GM04504 (cell line): ENCODE measurements at regions not wholly inside any gene's neighbourhood (a gene's known extent, or its start where the extent isn't known, plus 50 kb on each side); places are given as distances from the start of the nearest gene placed in this dataset.
"Not testable (repeated sequence)": the region's sequence is repeated elsewhere in the genome, so short reads cannot be mapped to it uniquely, and the experiment has no call there.

ENCODE experiments used
- DNase-seq: peaks from one replicate; pipeline ENCODE4 v3.0.0-alpha.2; 2012; ENCODE audit warnings: low read depth

DNA sequence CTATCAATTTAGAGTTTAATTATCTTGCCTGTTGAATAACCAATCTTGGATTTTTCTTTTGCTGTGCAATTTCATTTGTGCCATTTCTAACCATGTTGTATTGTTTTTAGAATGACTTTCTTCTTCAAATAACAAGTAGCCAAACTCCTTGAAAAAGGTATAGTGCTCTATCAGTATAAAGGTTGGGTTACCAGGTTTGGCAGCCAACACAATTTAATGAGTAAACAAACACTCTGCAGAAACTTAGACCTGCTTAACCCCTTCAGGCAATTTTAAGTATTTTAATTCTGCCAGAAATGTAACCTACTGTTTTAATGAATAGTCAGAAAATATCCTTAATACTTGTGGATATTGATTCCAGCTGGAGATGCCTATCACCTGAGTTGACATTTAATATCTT lies 299.8 kb downstream of the ARL4A start:
- no peak for DNase-seq

DNA sequence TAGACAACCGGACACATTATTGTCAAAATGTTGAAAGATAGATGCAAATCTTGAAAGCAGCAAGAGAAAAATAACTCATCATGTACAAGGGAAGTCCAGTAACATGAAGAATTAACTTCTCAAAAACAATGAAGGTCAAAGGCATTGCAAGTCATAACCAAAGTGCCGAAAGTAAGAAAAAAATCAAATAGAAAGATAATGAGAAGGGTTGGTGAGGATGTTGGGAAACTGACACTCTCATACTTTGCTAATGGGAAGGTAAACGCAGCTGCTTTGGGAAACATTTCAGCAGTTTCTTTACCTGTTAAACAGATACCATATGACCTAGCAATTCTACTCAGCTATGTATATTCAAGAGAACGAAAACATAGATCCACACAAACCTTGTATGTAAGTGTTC lies 303.0 kb downstream of the ARL4A start:
- no peak for DNase-seq

DNA sequence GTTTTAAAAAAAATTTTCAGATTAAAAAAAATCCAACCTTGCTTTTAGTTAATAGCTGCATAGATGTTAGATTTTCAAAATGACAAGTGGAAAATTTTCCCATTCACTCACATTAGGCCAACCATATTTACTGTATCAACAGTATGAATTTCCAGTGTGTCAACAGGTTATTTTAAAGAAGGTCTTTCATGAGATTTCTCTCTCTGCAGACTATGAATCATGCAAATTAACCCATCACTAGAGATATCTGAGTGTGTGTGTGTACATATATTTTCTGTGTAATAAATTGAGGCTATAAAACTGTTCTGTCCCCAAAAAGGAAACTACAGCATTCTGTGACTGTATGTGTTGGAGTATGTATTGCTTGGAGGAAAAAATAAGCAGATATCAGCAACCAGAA lies 305.6 kb downstream of the ARL4A start:
- DNase-seq = no peak

DNA sequence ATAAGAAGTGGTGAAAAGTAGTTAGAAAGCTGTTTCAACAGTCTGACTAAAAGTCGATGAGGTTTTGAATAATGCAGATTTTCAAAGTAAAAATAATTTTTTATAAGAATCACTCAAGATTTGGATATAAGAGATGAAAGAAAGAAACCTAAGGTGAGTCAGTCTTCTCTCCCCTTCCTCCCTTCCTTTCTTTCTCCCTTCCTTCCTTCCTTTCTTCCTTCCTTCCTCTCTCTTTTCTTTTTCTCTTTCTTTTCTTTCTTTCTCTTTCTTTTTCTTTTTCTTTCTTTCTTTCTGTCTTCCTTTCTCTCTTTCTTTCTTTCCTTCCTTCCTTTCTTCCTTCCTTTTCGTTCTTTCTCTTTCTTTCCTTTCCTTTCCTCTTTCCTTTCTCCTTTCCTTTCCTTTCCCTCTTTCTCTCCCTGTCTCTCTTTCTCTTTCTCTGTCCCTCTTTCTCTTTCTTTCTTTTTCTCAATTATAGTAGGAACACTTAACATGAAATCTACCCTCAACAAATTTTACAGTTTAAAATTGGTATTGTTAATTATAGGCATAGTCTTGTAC lies 308.6 kb downstream of the ARL4A start:
- DNase-seq = no peak

DNA sequence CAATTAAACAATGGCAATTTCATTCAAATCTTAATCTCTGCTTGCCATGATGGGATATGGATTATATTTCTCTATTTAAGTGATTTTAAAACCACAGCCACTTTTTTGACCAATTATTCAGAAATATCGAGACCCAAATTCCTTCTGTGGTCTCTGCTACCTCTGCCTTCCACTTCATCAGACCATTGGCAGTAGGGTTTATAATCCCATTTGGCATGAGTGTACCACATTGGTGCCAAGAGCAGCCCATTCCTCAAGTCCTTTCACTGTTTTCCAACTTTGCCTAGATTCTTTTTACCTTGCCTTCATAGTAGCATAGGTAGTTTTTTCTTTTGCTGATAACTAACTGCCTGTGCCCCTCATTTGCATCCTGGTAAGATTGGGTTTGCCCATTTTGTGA lies 319.9 kb downstream of the ARL4A start:
- no peak for DNase-seq

DNA sequence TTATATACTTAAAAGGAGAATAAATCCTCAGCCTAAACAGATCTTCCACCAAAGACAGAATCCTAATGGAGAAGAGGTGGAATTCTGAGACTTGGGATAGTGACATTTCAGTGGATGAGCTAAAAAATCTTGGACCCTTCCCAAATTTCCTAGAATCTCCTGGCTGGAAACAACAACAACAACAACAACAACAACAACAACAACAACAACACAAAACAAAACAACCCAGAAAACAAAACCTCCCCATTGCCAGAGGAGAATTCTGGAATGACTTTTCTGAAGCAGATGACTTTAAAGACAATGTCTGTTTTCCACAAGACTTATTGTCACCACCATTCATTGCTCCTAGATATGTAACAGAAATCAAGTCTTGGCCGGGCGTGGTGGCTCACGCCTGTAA lies 322.1 kb downstream of the ARL4A start:
- no peak for DNase-seq

DNA sequence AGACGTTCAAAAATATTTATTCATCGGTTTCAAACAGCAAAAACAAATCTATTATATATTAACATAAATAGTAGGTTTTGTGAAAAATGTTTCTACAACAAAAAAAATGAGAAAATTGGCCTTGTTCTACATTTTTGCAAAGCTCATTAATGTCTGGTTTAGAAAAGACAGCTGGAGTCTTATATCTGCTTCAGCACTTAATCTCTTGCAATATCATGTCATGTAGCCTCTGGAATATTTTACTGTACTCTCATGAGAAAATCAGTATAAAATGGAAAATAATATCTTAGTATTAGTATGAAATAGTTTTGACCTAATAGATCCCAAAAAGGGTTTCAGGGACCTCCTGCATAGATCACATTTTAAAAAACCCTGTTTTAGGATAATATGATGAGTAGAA lies 326.6 kb downstream of the ARL4A start:
- no peak for DNase-seq

DNA sequence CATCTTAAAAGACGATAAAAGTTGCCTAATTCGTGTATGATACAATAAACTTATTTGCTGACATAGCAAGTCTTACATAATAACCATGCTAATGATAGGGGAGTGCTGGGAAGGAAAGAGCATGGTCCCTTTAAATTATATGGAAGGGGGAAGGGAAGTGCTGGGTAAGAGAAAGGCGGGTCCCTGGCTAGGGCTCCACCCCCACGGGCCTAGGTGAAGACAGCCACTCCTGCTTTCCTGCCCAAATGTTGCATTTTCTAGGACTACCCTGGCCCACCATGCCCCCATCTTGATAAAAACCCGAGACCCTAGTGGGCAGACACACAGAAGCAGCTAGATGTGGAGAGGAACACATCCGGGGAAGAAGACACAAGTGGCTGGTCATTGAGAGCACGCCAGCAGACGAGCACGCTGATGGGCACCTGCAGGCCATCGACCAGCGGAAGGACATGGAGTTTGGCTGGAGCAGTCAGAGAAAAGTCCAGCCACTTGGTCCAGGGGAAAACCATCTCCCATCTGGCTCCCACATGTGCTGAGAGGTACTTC lies 328.7 kb downstream of the ARL4A start:
- no peak for DNase-seq

DNA sequence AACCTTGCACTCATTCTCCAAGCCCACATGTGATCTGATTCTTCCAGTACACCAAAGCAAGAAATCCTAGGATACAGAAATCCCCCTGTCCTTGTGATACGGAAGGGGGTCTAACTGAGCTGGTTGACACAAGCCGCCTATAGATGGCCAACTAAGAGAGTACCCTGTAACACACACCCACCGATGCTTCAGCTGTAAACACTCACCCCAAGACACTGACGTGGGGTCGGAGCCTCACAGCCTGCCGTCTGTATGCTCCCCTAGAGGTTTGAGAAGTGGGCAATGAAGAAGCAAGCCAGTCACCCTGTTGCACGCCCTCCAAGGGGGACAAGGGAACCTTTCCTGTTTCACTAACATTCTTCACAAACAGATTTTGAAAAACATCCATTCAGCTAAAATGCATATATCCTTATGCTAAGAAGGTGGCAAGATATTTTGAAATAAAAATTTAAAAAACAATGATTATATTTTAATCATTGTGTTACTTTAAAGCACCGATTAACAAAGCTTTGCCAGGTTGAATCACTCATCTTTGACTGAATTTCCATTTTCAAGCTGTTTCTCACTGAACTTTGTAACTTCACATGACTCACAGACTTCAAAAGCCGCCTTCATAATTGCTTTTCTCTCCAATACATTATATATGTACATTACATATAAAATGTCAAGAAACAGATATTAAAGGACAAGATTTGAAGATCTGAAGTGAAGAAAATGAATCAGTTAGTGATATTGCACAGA lies 329.3 kb downstream of the ARL4A start:
- no peak for DNase-seq

DNA sequence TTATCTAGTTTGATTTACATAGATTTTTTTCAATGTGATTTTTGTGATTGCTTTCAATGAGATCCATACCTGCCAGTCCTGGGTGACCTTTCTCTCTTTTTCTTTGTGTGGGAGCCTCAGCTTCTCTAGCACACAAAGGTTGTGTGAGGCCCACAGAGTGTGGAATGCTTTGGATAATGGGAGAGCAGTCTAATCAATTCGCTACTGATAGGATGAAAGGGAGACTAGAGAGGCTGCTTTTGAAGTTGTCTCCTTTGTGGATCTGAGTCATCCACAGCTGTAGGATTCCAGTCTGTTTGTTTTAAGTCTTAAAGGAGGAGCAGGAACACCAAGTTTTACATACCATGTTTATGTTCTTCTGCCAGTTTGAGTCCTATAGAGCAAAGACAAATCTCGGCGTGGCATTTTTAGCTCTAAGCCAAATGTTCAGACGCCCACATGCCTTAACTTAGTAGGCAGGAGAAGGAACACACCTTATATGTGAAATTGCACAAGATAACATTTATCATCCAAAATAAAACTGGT lies 330.0 kb downstream of the ARL4A start:
- no peak for DNase-seq

DNA sequence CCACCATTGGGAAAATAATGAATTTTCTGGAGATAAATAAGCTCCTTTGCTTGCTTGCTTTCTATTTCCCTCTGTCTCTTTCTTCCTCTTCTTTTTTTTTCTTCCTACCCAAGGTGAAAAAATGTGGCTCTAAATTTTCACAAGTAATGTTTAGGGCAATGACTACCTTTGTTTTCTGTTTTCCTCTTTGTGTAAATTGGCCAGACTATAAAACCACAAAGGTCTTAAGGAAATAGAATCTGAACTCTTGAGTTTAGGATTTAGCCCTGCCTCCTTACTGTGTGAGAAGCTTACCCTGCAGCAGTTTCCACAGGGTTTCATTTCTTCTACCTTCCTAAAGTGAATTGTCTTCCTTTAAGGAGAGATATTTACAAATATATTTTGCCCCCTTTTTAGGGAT lies 330.4 kb downstream of the ARL4A start:
- no peak for DNase-seq

DNA sequence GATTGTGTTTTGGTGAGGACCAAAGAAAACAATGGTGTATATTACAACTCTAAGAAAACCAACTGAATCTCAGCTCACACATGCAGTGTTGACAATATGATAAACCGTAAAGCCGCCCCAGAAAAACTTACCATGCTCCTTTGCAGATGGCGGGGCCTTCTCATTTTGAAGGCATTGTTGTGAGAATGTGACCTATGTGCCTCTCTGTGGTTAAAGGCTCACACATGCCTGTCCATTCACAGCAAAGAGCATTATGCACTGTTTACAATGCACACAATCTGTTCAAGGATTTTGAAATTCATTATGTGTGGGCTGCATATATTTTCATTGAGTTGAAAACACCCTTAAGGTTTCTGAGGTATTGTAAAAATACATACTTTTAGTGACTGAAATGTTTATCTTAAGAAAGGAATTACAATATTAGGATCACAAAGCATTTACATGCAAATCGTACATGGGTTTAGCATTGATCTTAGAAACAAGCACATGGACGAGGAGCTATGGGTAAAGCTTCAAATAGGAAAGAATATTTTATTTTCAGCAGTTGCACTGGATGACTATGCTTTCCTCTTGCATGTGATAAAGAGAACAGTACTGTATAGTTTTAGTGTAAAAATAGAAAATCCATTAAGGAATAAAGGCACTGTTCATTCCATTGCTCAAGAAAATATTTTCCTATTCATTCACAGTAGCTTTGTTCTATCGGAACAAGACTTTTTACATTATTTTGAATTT lies 334.3 kb downstream of the ARL4A start:
- DNase-seq = no peak

DNA sequence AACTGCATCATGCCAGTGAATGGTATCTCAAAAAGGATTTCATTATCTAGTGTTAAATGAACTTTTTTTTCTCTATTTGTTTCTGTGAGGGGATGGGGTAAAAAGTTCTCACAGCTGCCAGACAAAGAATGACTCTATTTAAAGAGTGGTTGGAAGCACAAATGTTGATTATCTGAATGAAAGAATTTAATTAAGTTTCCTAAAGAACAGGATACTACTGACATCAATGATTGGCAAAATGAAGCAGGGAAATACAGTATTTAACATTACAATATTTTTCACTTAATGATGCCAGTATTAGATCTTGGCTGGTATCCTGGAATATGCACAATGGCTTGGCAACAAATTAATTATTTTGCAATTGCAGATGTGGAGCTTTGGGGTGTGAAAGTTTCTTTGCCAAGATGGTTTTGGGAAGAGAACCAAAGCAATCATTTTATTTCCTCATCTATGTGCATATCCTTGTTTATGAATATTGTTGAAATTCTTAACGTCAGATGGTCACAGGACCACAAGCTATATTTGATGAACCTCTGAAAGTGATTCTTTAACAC lies 336.8 kb downstream of the ARL4A start:
- DNase-seq = no peak

DNA sequence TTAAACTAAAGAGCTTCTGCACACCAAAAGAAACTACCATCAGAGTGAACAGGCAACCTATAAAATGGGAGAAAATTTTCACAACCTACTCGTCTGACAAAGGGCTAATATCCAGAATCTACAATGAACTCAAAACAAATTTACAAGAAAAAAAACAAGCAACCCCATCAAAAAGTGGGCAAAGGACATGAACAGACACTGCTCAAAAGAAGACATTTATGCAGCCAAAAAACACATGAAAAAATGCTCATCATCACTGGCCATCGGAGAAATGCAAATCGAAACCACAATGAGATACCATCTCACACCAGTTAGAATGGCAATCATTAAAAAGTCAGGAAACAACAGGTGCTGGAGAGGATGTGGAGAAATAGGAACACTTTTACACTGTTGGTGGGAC lies 337.6 kb downstream of the ARL4A start:
- not testable (repeated sequence) for DNase-seq

DNA sequence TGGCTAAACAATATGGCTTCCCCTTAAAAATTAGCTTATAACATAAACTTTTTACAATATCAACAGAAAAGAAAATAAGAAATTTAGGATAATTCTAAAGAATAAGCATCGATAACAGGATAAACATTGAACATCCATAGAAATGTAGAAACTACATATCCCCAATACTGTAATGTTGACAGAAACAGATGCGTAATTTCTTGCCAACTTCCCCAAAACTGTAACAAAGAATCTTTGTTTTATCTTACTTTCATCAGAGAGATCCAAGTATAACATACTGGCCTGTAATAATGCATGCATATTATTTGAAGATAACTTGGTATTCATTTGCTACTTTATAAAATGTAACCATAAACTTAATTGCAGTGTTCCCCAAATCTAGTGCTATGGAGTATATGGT lies 339.9 kb downstream of the ARL4A start:
- no peak for DNase-seq

DNA sequence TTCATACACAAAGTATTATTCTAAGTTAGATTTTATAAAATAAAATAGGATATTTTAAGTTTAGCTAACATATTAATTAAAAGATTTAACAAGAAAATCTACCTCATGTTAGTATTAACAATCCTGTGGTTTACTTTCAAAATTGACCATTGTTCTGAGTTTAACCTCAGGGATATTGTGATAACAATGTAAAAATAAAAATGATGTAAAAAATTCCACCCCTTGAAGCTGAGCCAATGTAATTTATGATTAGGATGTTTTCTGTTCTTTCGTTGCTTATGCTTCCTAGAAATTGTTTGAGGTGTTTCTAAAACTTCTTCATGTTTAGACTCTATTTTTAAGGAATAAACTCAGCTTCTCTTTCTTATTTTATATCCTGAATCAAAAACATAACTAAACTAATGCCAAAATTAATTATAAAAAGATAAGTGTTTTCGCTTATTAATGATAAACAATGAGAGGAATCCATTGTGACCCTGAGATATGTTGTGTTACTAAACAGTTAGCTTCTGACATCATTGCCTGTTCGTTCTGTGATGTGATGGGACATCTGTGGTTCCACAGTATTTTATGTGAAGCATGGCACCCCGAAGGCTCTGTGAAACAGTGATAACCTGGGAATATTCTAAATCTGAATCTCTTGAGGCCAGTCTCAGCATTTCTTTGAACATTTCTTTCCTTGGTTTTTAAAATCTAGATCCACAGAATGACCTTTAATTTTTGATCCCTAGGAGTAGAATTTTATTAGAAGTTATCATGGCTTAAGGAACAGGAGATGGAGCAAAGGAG lies 340.8 kb downstream of the ARL4A start:
- DNase-seq = no peak

DNA sequence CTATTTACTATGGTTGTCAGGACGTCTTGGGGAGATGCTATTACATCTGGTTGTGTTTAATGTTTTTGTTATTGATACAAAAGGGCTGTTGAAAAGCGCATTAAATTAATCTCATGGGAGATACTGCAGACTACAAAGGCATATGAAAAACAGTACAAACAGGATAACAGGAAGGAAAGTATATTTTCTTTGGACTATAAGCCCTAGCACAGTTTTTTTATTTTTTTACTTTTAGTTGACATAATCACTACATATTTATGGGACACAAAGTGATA lies 341.3 kb downstream of the ARL4A start:
- DNase-seq = no peak

DNA sequence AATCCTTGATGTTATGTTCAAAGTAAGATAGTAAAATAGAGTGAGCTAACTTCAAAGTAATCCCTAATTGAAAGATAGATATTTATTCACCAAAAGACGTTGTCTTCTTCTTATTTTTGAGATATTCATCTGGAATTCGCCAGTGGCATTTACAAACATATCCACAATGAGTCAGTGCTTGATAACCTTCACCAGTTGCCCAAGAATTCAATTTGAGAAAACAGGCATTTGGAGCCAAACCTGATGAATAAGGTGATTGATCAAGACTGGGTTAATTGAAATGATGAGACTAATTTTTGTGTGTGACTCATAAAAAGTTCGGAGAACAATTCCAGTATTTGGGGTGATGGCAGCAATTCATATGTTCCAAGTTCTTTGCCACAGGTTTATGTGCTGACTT lies 344.0 kb downstream of the ARL4A start:
- DNase-seq = no peak

DNA sequence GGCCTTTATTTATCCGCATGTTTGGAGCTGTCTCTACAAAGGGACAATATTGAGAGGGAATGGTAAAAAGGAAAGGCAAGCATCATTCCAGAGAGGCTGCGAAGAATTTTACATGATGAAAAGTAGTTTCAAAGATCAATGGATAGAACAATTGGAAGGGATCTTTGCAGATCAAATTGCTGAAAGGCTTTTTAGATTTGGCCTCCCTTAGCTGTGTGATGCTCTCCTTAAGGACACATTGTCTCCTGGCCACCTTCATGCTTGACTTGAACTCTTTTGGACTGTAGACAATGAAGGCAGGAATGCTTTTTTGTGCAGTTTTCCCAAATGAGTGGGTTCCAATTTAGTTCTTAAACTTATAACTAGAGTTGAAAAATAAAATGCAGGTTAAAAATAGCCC lies 344.7 kb downstream of the ARL4A start:
- no peak for DNase-seq

DNA sequence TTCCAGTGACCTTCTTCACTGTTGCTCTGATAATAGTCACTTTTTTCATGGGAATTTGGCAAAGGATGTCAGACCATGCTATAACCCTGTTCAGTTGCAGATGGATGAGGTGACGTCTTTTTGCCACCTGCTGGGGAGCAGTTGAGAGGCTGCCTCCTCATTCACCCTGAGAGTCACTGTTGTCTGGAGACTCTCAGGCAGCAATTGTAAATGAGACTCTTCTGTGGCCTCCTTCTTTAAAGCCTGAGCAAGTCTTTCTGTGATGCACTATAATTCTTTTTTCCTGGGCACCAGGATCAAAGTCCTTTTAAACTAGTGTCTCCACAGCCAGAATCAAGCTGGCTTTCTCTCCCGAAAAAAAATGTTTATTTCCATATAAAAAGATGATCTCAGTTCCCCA lies 345.1 kb downstream of the ARL4A start:
- DNase-seq = no peak

DNA sequence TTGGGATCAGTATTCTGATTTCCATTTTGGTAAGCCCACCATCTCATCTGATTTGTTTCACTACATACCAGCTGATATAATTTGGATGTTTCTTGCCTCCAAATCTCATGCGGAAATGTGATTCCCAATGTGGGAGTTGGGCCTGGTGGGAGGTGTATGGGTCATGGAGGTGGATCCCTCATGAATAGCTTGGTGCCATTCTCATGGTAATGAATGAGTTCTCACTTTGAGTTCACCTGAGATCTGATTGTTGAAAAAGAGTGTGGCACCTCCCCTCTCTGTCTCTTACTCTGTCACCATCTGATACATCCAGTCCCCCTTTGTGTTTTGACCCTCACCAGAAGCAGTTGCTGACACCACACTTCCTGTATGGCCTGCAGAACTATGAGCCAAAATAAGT lies 347.3 kb downstream of the ARL4A start:
- DNase-seq = no peak

DNA sequence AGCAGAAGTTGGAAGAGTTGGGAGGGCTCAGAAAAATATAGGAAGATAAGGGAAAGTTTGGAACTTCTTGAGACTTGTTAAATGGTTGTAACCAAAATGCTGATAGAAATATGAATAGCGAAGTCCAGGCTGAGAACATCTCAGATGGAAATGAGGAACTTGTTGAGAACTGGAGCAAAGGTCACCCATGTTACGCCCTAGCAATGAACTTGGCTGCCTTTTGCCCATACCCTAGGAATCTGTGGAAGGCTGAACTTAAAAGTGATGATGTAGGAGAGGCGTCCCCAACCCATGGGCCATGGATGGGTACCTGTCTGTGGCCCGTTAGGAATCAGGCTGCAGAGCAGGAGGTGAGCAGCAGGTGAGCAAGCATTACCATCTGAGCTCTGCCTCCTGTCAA lies 347.8 kb downstream of the ARL4A start:
- no peak for DNase-seq
